ENCODE measurements at regions not wholly inside any gene's neighbourhood (a gene's known extent, or its start where the extent isn't known, plus 50 kb on each side); places are given as distances from the start of the nearest gene placed in this dataset.
"Not testable (repeated sequence)": the region's sequence is repeated elsewhere in the genome, so short reads cannot be mapped to it uniquely, and the experiment has no call there.

GRCh38 chr10:64334084-64334483 lies 812.9 kb downstream of the REEP3 start:
- DNase-seq (ENCODE audit: low read depth): no peak

- no peak for DNase-seq (ENCODE audit: low read depth)
These were observed 823.0 kb downstream of the REEP3 start for GRCh38 chr10:64344211-64344610.

- DNase-seq (ENCODE audit: low read depth): no peak
These were observed 824.7 kb downstream of the REEP3 start for GRCh38 chr10:64345856-64346255.

- DNase-seq (ENCODE audit: low read depth): no peak
These were observed 825.2 kb downstream of the REEP3 start for GRCh38 chr10:64346389-64346788.

GRCh38 chr10:64350665-64351064 lies 829.5 kb downstream of the REEP3 start:
- DNase-seq (ENCODE audit: low read depth): no peak

GRCh38 chr10:64358907-64359306 lies 837.7 kb downstream of the REEP3 start:
- no peak for DNase-seq (ENCODE audit: low read depth)

GRCh38 chr10:64360240-64360639 lies 839.0 kb downstream of the REEP3 start:
- DNase-seq (ENCODE audit: low read depth): not testable (repeated sequence)

- no peak for DNase-seq (ENCODE audit: low read depth)
These were observed 842.5 kb downstream of the REEP3 start for GRCh38 chr10:64363687-64364086.

- DNase-seq (ENCODE audit: low read depth): no peak
These were observed 844.5 kb downstream of the REEP3 start for GRCh38 chr10:64365663-64366062.

GRCh38 chr10:64368298-64368697 lies 847.1 kb downstream of the REEP3 start:
- no peak for DNase-seq (ENCODE audit: low read depth)

GRCh38 chr10:64369885-64370773 lies 848.9 kb downstream of the REEP3 start:
- no peak for DNase-seq (ENCODE audit: low read depth)

- DNase-seq (ENCODE audit: low read depth): no peak
These were observed 853.1 kb downstream of the REEP3 start for GRCh38 chr10:64374346-64374745.

- DNase-seq (ENCODE audit: low read depth): no peak
These were observed 855.0 kb downstream of the REEP3 start for GRCh38 chr10:64376167-64376566.

- no peak for DNase-seq (ENCODE audit: low read depth)
These were observed 858.7 kb downstream of the REEP3 start for GRCh38 chr10:64379898-64380297.

GRCh38 chr10:64385355-64385754 lies 864.2 kb downstream of the REEP3 start:
- no peak for DNase-seq (ENCODE audit: low read depth)

GRCh38 chr10:64394744-64395143 lies 873.5 kb downstream of the REEP3 start:
- no peak for DNase-seq (ENCODE audit: low read depth)

GRCh38 chr10:64396105-64396708 lies 875.0 kb downstream of the REEP3 start:
- DNase-seq (ENCODE audit: low read depth): peak; percentile 20

GRCh38 chr10:64397125-64397524 lies 875.9 kb downstream of the REEP3 start:
- no peak for DNase-seq (ENCODE audit: low read depth)

- DNase-seq (ENCODE audit: low read depth): no peak
These were observed 887.4 kb downstream of the REEP3 start for GRCh38 chr10:64408391-64409183.

- no peak for DNase-seq (ENCODE audit: low read depth)
These were observed 888.1 kb downstream of the REEP3 start for GRCh38 chr10:64409349-64409748.

- no peak for DNase-seq (ENCODE audit: low read depth)
These were observed 894.8 kb downstream of the REEP3 start for GRCh38 chr10:64416011-64416410.

- DNase-seq (ENCODE audit: low read depth): no peak
These were observed 898.3 kb downstream of the REEP3 start for GRCh38 chr10:64419461-64419860.

GRCh38 chr10:64426745-64427144 lies 905.5 kb downstream of the REEP3 start:
- no peak for DNase-seq (ENCODE audit: low read depth)

Data from fibroblast of the conjunctiva (primary cell).